ENCODE measurements at regions not wholly inside any gene's neighbourhood (a gene's known extent, or its start where the extent isn't known, plus 50 kb on each side); places are given as distances from the start of the nearest gene placed in this dataset.

GRCh38 chr12:97358361-97358760, 104.2 kb upstream of the RMST start (continued):
- TF ChIP-seq CHD2 (IDR thresholded peaks at IDR 0.05; ENCODE audit: low read length, partially characterized antibody) (no peak), EZH2phosphoT487 (IDR thresholded peaks at IDR 0.05; ENCODE audit: borderline replicate concordance, low read depth) (no peak)

- ChIA-PET POLR2A (no interaction called here), CTCF (interaction anchor here (1.3 to 1.9 kb wide), 2 partner anchors 19 to 210 kb away, joined by 3 to 7 read pairs; no protein-coding TSS in a partner anchor)
- H3K9me2 ChIP-seq: no peaks in the 10 kb centered on the region
Observed at GRCh38 chr12:97359021-97359690, 103.4 kb upstream of the RMST start.

More at GRCh38 chr12:97359021-97359690, 103.4 kb upstream of the RMST start:
- H3K9ac ChIP-seq: no peak overlapping the region
- no peaks in the 10 kb centered on the region for H3K4me1 ChIP-seq (ENCODE audit: control insufficient read depth in 1 of 2, insufficient read depth in 2 of 2, low read depth in 1 of 2, low read length in 1 of 2)
- no peaks in the 10 kb centered on the region for H3K9me3 ChIP-seq
- TF ChIP-seq, protein P1, sequence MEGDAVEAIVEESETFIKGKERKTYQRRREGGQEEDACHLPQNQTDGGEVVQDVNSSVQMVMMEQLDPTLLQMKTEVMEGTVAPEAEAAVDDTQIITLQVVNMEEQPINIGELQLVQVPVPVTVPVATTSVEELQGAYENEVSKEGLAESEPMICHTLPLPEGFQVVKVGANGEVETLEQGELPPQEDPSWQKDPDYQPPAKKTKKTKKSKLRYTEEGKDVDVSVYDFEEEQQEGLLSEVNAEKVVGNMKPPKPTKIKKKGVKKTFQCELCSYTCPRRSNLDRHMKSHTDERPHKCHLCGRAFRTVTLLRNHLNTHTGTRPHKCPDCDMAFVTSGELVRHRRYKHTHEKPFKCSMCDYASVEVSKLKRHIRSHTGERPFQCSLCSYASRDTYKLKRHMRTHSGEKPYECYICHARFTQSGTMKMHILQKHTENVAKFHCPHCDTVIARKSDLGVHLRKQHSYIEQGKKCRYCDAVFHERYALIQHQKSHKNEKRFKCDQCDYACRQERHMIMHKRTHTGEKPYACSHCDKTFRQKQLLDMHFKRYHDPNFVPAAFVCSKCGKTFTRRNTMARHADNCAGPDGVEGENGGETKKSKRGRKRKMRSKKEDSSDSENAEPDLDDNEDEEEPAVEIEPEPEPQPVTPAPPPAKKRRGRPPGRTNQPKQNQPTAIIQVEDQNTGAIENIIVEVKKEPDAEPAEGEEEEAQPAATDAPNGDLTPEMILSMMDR (IDR thresholded peaks at IDR 0.05): no peak
- no peak for TF ChIP-seq JUND (IDR thresholded peaks at IDR 0.05)
- TF ChIP-seq, protein P2, sequence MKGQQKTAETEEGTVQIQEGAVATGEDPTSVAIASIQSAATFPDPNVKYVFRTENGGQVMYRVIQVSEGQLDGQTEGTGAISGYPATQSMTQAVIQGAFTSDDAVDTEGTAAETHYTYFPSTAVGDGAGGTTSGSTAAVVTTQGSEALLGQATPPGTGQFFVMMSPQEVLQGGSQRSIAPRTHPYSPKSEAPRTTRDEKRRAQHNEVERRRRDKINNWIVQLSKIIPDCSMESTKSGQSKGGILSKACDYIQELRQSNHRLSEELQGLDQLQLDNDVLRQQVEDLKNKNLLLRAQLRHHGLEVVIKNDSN (IDR thresholded peaks at IDR 0.05; ENCODE audit: borderline replicate concordance, low read depth): no peak
- no peak for TF ChIP-seq RAD21 (IDR thresholded peaks at IDR 0.05; ENCODE audit: low read length)
- TF ChIP-seq, protein P3, sequence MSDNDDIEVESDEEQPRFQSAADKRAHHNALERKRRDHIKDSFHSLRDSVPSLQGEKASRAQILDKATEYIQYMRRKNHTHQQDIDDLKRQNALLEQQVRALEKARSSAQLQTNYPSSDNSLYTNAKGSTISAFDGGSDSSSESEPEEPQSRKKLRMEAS (IDR thresholded peaks at IDR 0.05; ENCODE audit: low read depth): no peak
- no peak for TF ChIP-seq RCOR1 (IDR thresholded peaks at IDR 0.05; ENCODE audit: low read length)
- no peak for TF ChIP-seq TEAD4 (IDR thresholded peaks at IDR 0.05; ENCODE audit: borderline replicate concordance, insufficient read depth)
- TF ChIP-seq YY1 (IDR thresholded peaks at IDR 0.05; ENCODE audit: low read depth): no peak
- TF ChIP-seq TCF12 (IDR thresholded peaks at IDR 0.05): no peak
- TF ChIP-seq EP300 (IDR thresholded peaks at IDR 0.05; ENCODE audit: borderline replicate concordance in 1 of 2, low read depth in 1 of 2, low read length in 1 of 2): no peak
- no peak for TF ChIP-seq GATA2 (CRISPR knock-in tag; IDR thresholded peaks at IDR 0.05)
- no peak for TF ChIP-seq ELF1 (IDR thresholded peaks at IDR 0.05)
- TF ChIP-seq NFIC (IDR thresholded peaks at IDR 0.05; ENCODE audit: borderline replicate concordance): no peak
- TF ChIP-seq, protein P4, sequence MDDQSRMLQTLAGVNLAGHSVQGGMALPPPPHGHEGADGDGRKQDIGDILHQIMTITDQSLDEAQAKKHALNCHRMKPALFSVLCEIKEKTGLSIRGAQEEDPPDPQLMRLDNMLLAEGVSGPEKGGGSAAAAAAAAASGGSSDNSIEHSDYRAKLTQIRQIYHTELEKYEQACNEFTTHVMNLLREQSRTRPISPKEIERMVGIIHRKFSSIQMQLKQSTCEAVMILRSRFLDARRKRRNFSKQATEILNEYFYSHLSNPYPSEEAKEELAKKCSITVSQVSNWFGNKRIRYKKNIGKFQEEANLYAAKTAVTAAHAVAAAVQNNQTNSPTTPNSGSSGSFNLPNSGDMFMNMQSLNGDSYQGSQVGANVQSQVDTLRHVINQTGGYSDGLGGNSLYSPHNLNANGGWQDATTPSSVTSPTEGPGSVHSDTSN (IDR thresholded peaks at IDR 0.05): no peak
- no peak for TF ChIP-seq REST (IDR thresholded peaks at IDR 0.05; ENCODE audit: low read depth, low read length)
- no peak for TF ChIP-seq POLR2AphosphoS5 (IDR thresholded peaks at IDR 0.05; ENCODE audit: low read depth, low read length)
- no peak for TF ChIP-seq EZH2phosphoT487 (IDR thresholded peaks at IDR 0.05; ENCODE audit: borderline replicate concordance, low read depth)
- H3K4me2 ChIP-seq: no peak overlapping the region
- H2AFZ ChIP-seq (ENCODE audit: low read depth): no peak overlapping the region
- no peak for DNase-seq
- H3K27ac ChIP-seq (ENCODE audit: low read depth in 2 of 2, low read length in 1 of 2): no peak overlapping the region
- no peaks in the 10 kb centered on the region for H3F3A ChIP-seq (replicated peaks; ENCODE audit: insufficient read depth)
- no peaks in the 10 kb centered on the region for H4K20me1 ChIP-seq (ENCODE audit: insufficient read depth)
- no peaks in the 10 kb centered on the region for H3K79me2 ChIP-seq (ENCODE audit: insufficient read depth)
- no peaks in the 10 kb centered on the region for H3K27me3 ChIP-seq (ENCODE audit: insufficient read depth)
- 14% methylated on average over 5 of the region's 5 CpGs for WGBS (ENCODE audit: low lambda C conversion rate)
- H3K36me3 ChIP-seq (replicated peaks in 1 of 2; ENCODE audit: control insufficient read depth in 1 of 2, insufficient read depth in 2 of 2, low read length in 1 of 2): no peaks in the 10 kb centered on the region
- H3K4me3 ChIP-seq (ENCODE audit: low read depth in 2 of 2, low read length in 1 of 2): no peak overlapping the region
